SU-DHL-6 (cell line): ENCODE measurements at regions not wholly inside any gene's neighbourhood (a gene's known extent, or its start where the extent isn't known, plus 50 kb on each side); places are given as distances from the start of the nearest gene placed in this dataset.

Experiments
- EZH2phosphoT487 ChIP-seq: fragments of 200-600 bp; sonication (generic), shearing (Covaris generic); conservative IDR thresholded peaks from 2 replicates; pipeline ENCODE4 v1.6.1; 2018; ENCODE audit warnings: mild to moderate bottlenecking, antibody characterized with exemption, low read length, moderate library complexity, mixed read lengths
- TF ChIP-seq, protein P1 (sequence below): fragments of 200-600 bp; sonication (generic); IDR thresholded peaks from one replicate; pipeline ENCODE4 v1.5.1; 2017; ENCODE audit warnings: antibody characterized with exemption, mild to moderate bottlenecking, low read length, moderate library complexity; ENCODE audit not compliant: insufficient read depth, poor library complexity, severe bottlenecking

DNA sequence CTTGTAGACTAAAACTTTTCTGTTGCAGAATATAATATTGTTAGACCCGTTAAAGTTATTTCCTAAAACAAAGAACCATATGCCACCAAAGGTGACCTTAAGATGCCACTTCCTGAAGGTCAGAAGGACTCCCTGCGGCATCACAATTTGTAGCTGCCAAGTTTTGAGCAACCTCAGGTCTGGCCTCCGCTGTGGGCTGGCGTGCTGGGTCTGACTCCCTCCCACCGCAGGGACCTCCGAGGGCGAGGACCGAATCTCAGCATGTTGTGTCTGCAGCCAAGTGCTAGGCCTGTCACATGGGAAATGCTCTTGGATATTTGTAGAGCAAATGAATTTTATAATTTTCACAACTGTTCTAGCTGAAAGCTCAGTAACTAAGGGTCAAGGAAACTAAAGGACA is 285.9 kb downstream of the NDUFA10 start:
- TF ChIP-seq, protein P1, sequence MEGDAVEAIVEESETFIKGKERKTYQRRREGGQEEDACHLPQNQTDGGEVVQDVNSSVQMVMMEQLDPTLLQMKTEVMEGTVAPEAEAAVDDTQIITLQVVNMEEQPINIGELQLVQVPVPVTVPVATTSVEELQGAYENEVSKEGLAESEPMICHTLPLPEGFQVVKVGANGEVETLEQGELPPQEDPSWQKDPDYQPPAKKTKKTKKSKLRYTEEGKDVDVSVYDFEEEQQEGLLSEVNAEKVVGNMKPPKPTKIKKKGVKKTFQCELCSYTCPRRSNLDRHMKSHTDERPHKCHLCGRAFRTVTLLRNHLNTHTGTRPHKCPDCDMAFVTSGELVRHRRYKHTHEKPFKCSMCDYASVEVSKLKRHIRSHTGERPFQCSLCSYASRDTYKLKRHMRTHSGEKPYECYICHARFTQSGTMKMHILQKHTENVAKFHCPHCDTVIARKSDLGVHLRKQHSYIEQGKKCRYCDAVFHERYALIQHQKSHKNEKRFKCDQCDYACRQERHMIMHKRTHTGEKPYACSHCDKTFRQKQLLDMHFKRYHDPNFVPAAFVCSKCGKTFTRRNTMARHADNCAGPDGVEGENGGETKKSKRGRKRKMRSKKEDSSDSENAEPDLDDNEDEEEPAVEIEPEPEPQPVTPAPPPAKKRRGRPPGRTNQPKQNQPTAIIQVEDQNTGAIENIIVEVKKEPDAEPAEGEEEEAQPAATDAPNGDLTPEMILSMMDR, result no peak
- TF ChIP-seq EZH2phosphoT487, result no peak
